K562 (cell line): ENCODE measurements at regions not wholly inside any gene's neighbourhood (a gene's known extent, or its start where the extent isn't known, plus 50 kb on each side); places are given as distances from the start of the nearest gene placed in this dataset.

Experiments used
- EWSR1 ChIP-seq: fragments of 450-650 bp; IDR thresholded peaks from 2 replicates; pipeline ENCODE4 v1.6.1; 2018; ENCODE audit warnings: borderline replicate concordance, mild to moderate bottlenecking, low read depth, moderate library complexity; ENCODE audit not compliant: partially characterized antibody
- NFYB ChIP-seq: IDR thresholded peaks from 2 replicates; pipeline ENCODE4 v1.6.1; 2011; ENCODE audit warnings: mild to moderate bottlenecking, moderate library complexity; ENCODE audit not compliant: insufficient read length; ENCODE audit errors: extremely low read depth
- TAF1 ChIP-seq: IDR thresholded peaks from 2 replicates; pipeline ENCODE4 v1.6.1; 2011; ENCODE audit warnings: mild to moderate bottlenecking, low read length, moderate library complexity; ENCODE audit not compliant: insufficient read depth, control insufficient read depth, severe bottlenecking; ENCODE audit errors: extremely low read depth
- ZNF77 ChIP-seq: fragments of 250-450 bp; sonication (Bioruptor Pico); IDR thresholded peaks from 2 replicates; pipeline ENCODE4 v1.5.0; 2020

DNA sequence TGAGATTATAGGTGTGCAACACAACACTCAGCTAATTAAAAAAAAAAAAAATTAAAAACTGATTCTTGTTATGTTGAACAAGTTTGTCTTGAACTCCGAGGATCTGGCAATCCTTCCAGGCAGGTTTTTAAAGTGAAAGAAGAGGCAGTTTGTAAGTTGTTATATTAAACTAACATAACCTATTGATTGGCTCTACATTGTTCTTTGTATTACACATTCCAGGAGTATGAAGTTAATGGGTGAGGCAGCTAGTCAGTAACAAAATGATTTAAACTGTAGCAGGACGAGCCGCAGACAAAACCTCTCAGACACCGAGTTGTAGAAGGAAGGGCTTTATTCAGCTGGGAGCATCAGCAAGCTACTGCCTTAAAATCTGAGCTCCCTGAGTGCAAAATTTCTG lies 1953.9 kb upstream of the CDH6 start:
- TF ChIP-seq ZNF77 (CRISPR knock-in tag) (no peak), EWSR1 (no peak), TAF1 (no peak), NFYB (no peak)
